ENCODE measurements at regions not wholly inside any gene's neighbourhood (a gene's known extent, or its start where the extent isn't known, plus 50 kb on each side); places are given as distances from the start of the nearest gene placed in this dataset.
"Not testable (repeated sequence)": the region's sequence is repeated elsewhere in the genome, so short reads cannot be mapped to it uniquely, and the experiment has no call there.

DNA sequence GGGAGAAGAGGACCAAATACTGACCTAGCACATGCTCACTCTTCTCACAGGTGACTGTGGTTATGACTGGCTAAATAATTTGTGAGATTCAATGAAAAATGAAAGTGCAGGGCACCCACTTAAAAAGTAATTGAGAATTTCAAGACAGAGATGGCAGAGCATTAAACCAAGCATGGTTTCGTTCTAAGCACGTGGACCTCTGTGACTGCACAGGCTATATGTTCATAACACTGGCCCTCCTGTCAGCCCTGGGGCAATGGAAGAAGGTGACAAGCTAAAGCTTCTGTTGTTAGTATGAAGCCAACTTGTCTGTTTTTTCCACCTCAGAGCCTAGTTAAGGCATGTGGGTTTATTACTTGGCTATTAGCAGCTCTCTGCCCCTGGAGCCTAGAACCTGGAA, 130.9 kb downstream of the FASLG start:
- no peak for DNase-seq
- H3K9me3 ChIP-seq (replicated peaks in 1 of 3) = no peaks in the 10 kb centered on the region
- 88 to 97% (median 96%) methylated on average over 2 of the region's 2 CpGs for WGBS, 4 donors
- no peak overlapping the region for H3K4me3 ChIP-seq
- no peaks in the 10 kb centered on the region for H3K27me3 ChIP-seq
- no peaks in the 10 kb centered on the region for H3K4me1 ChIP-seq (replicated peaks in 1 of 2)
- no peak overlapping the region for H3K27ac ChIP-seq
- no peaks in the 10 kb centered on the region for H3K36me3 ChIP-seq (replicated peaks in 1 of 2)
- intact Hi-C loops (cut with DNase I) = no loop called here
- no peak for TF ChIP-seq POLR2A (IDR thresholded peaks at IDR 0.05)
- TF ChIP-seq, protein P1, sequence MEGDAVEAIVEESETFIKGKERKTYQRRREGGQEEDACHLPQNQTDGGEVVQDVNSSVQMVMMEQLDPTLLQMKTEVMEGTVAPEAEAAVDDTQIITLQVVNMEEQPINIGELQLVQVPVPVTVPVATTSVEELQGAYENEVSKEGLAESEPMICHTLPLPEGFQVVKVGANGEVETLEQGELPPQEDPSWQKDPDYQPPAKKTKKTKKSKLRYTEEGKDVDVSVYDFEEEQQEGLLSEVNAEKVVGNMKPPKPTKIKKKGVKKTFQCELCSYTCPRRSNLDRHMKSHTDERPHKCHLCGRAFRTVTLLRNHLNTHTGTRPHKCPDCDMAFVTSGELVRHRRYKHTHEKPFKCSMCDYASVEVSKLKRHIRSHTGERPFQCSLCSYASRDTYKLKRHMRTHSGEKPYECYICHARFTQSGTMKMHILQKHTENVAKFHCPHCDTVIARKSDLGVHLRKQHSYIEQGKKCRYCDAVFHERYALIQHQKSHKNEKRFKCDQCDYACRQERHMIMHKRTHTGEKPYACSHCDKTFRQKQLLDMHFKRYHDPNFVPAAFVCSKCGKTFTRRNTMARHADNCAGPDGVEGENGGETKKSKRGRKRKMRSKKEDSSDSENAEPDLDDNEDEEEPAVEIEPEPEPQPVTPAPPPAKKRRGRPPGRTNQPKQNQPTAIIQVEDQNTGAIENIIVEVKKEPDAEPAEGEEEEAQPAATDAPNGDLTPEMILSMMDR (IDR thresholded peaks at IDR 0.05) = no peak

DNA sequence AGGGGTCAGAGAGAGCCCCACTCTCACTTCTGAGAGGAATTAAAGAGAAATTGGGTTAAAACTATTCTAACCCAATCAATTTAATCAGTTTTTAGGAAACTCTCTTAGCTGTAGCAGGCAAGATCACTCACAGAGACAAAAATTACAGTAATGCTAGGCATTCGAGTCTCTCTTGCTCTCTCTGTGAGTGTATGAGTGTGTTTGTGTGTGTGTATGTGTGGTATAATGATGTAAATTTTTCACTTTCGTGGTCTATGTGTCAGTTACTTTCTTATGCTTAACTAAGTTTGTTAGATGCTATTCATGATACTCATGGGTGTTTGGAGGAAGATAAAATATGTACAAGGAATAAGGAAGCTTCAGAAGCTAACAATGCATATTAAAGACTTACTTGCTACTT, 131.3 kb downstream of the FASLG start:
- DNase-seq = no peak
- Histone ChIP-seq H3K9me3 (replicated peaks in 1 of 3) (no peaks in the 10 kb centered on the region), H3K4me1 (replicated peaks in 1 of 2) (no peaks in the 10 kb centered on the region), H3K27ac (no peak overlapping the region), H3K36me3 (replicated peaks in 1 of 2) (no peaks in the 10 kb centered on the region), H3K27me3 (no peaks in the 10 kb centered on the region), H3K4me3 (no peak overlapping the region)
- 66 to 83% (median 67%) methylated on average over 2 of the region's 2 CpGs for WGBS, 4 donors
- intact Hi-C loops (cut with DNase I) = no loop called here
- TF ChIP-seq, protein P1 (IDR thresholded peaks at IDR 0.05) = no peak
- no peak for TF ChIP-seq POLR2A (IDR thresholded peaks at IDR 0.05)

DNA sequence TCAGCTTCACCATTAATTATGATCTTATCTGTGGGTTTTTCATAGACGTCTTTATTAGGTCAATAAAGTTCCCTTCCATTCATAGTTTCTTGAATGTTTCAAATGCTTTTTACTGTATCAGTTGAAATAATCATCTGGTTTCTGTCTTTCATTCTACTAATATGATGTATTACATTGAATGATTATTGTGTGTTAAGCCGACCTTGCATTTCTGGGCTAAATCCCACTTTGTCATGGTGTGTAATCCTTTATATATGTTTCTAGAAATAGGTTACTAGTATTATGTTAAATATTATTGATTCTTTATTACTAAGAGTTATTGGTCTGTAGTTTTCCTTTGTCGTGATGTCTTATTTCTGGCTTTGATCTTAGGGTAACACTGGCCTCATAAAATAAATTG, 134.9 kb downstream of the FASLG start:
- H3K27me3 ChIP-seq = no peaks in the 10 kb centered on the region
- no peaks in the 10 kb centered on the region for H3K9me3 ChIP-seq (replicated peaks in 1 of 3)
- H3K4me3 ChIP-seq = no peak overlapping the region
- H3K36me3 ChIP-seq (replicated peaks in 1 of 2) = no peaks in the 10 kb centered on the region
- no peak for TF ChIP-seq POLR2A (IDR thresholded peaks at IDR 0.05)
- TF ChIP-seq, protein P1 (IDR thresholded peaks at IDR 0.05) = no peak
- intact Hi-C loops (cut with DNase I) = no loop called here
- no peak overlapping the region for H3K27ac ChIP-seq
- peaks cover 0 to 7% of the 10 kb centered on the region in 2 donors for H3K4me1 ChIP-seq (replicated peaks in 1 of 2)
- 76 to 84% (median 80%) methylated on average over 3 of the region's 3 CpGs for WGBS, 4 donors
- DNase-seq = no peak

DNA sequence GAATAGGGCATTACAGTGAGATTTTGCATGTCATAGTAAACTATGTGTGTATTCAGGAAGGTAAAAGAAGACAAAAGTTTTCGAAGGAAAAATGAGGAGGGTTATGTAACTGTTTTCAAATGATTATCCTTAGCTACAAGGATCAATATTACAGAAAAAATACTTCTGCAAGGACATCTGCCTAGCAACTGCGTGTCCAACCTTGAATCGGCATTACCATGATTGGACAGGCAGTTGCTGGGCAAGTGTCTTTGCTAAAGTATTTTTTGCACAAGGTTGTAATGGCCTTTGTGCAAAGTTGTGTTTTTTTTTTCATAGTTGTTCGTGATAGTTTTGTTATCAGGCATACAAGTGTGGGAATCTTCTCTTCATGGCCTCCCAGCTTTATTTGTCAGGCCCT, 136.8 kb downstream of the FASLG start:
- no peak overlapping the region for H3K27ac ChIP-seq
- no peak overlapping the region for H3K4me3 ChIP-seq
- peaks cover 0 to 7% of the 10 kb centered on the region in 2 donors for H3K4me1 ChIP-seq (replicated peaks in 1 of 2)
- H3K36me3 ChIP-seq (replicated peaks in 1 of 2) = no peaks in the 10 kb centered on the region
- no peak for TF ChIP-seq POLR2A (IDR thresholded peaks at IDR 0.05)
- TF ChIP-seq, protein P1 (IDR thresholded peaks at IDR 0.05) = no peak
- H3K9me3 ChIP-seq (replicated peaks in 1 of 3) = no peaks in the 10 kb centered on the region
- 39 to 52% (median 49%) methylated on average over 4 of the region's 4 CpGs for WGBS, 4 donors
- intact Hi-C loops (cut with DNase I) = no loop called here
- DNase-seq = peak in 4 of 7 donors; percentile 10 to 27 (median 21)
- H3K27me3 ChIP-seq = no peaks in the 10 kb centered on the region

DNA sequence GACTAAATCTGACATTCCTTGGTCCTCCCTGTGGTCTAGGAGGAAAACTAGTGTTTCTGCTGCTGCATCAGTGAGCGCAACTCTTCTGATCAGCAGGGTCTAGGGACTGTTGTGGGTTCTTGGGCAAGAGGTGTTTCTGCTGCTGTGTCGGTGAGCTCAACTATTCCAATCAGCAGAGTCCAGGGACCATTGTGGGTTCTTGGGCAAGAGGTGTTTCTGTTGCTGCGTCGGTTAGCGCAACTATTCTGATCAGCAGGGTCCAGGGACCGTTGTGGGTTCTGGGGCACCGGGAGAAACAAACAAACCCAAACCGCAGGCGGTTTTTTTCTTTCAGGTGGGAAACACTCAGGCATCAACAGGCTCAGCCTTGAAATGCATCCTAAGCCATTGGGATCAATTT, 140.9 kb downstream of the FASLG start:
- H3K36me3 ChIP-seq (replicated peaks in 1 of 2); H3K27ac ChIP-seq; H3K4me1 ChIP-seq (replicated peaks in 1 of 2); H3K9me3 ChIP-seq (replicated peaks in 1 of 3); H3K4me3 ChIP-seq; H3K27me3 ChIP-seq; DNase-seq; intact Hi-C loops (cut with DNase I): not testable (repeated sequence)
- WGBS, 4 donors = 84 to 96% (median 92%) methylated on average over 9 of the region's 9 CpGs

Measured in adrenal gland (tissue), 9 donors.